GDM1 (cell line): ENCODE measurements at regions not wholly inside any gene's neighbourhood (a gene's known extent, or its start where the extent isn't known, plus 50 kb on each side); places are given as distances from the start of the nearest gene placed in this dataset.
"Not testable (repeated sequence)": the region's sequence is repeated elsewhere in the genome, so short reads cannot be mapped to it uniquely, and the experiment has no call there.

ENCODE experiments used
- DNase-seq: peaks from one replicate; lab custom pipeline; 2025; lab: John Stamatoyannopoulos, UW

GRCh38 chr9:124125651-124125977, 114.0 kb downstream of the LHX2 start:
- no peak for DNase-seq

GRCh38 chr9:124126648-124127646, 115.4 kb downstream of the LHX2 start:
- DNase-seq, result peak; percentile 40

- DNase-seq, result no peak
These were observed 117.1 kb downstream of the LHX2 start for GRCh38 chr9:124128568-124129166.

- no peak for DNase-seq
These were observed 118.9 kb downstream of the LHX2 start for GRCh38 chr9:124130277-124131075.

- not testable (repeated sequence) for DNase-seq
These were observed 120.0 kb downstream of the LHX2 start for GRCh38 chr9:124131518-124131917.

GRCh38 chr9:124132671-124133147, 121.1 kb downstream of the LHX2 start:
- DNase-seq, result no peak

- peak; percentile 31 for DNase-seq
These were observed 122.2 kb downstream of the LHX2 start for GRCh38 chr9:124133727-124134126.

GRCh38 chr9:124134526-124134925, 123.0 kb downstream of the LHX2 start:
- no peak for DNase-seq

GRCh38 chr9:124135813-124136365, 121.9 kb upstream of the NEK6 start:
- DNase-seq, result no peak

GRCh38 chr9:124137009-124137943, 120.5 kb upstream of the NEK6 start:
- DNase-seq, result no peak

GRCh38 chr9:124137944-124138335, 119.8 kb upstream of the NEK6 start:
- DNase-seq, result no peak

GRCh38 chr9:124139001-124139400, 118.7 kb upstream of the NEK6 start:
- DNase-seq, result no peak

GRCh38 chr9:124140941-124141568, 116.7 kb upstream of the NEK6 start:
- no peak for DNase-seq

GRCh38 chr9:124144561-124145123, 113.1 kb upstream of the NEK6 start:
- DNase-seq, result not testable (repeated sequence)

GRCh38 chr9:124146031-124146561, 111.7 kb upstream of the NEK6 start:
- DNase-seq, result no peak

- no peak for DNase-seq
These were observed 107.8 kb upstream of the NEK6 start for GRCh38 chr9:124149992-124150391.

- DNase-seq, result no peak
These were observed 93.9 kb upstream of the NEK6 start for GRCh38 chr9:124163760-124164255.

GRCh38 chr9:124164811-124165210, 92.9 kb upstream of the NEK6 start:
- DNase-seq, result no peak

GRCh38 chr9:124174433-124174832, 83.3 kb upstream of the NEK6 start:
- DNase-seq, result no peak

GRCh38 chr9:124177522-124177921, 80.2 kb upstream of the NEK6 start:
- not testable (repeated sequence) for DNase-seq
